NT2/D1 (cell line): ENCODE measurements at regions not wholly inside any gene's neighbourhood (a gene's known extent, or its start where the extent isn't known, plus 50 kb on each side); places are given as distances from the start of the nearest gene placed in this dataset.

ENCODE experiments used
- SUZ12 ChIP-seq: IDR thresholded peaks from 2 replicates; pipeline ENCODE4 v1.6.1; 2011; ENCODE audit not compliant: insufficient read length, insufficient read depth; ENCODE audit errors: extremely low read depth
- YY1 ChIP-seq: IDR thresholded peaks from 2 replicates; pipeline ENCODE4 v1.6.1; 2011; ENCODE audit not compliant: insufficient read length, insufficient read depth
- ZNF274 ChIP-seq: IDR thresholded peaks from 2 replicates; pipeline ENCODE4 v1.6.1; 2011; ENCODE audit warnings: mild to moderate bottlenecking, low read depth, low read length

- TF ChIP-seq ZNF274 (no peak), YY1 (no peak), SUZ12 (no peak)
These were observed 317.4 kb downstream of the KIF20B start for GRCh38 chr10:90018819-90019218.
